ENCODE measurements at regions not wholly inside any gene's neighbourhood (a gene's known extent, or its start where the extent isn't known, plus 50 kb on each side); places are given as distances from the start of the nearest gene placed in this dataset.

- H3K27ac ChIP-seq (ENCODE audit: low read depth, low read length): no peak overlapping the region
- TF ChIP-seq CTCF (IDR thresholded peaks at IDR 0.05; ENCODE audit: insufficient read depth, low read length, poor library complexity, severe bottlenecking) (no peak), EZH2phosphoT487 (conservative IDR thresholded peaks at IDR 0.05; ENCODE audit: low read length) (no peak)
- H3K9ac ChIP-seq (ENCODE audit: low read length): no peak overlapping the region
- no peaks in the 10 kb centered on the region for H3K9me3 ChIP-seq (ENCODE audit: insufficient read depth, low read length)
- no peak overlapping the region for H3K4me2 ChIP-seq (ENCODE audit: low read depth, low read length, poor library complexity, severe bottlenecking)
- H2AFZ ChIP-seq (ENCODE audit: low read depth, low read length, severe bottlenecking): no peak overlapping the region
- no peaks in the 10 kb centered on the region for H3K27me3 ChIP-seq (ENCODE audit: low read length)
- H3K36me3 ChIP-seq (ENCODE audit: low read length): no peaks in the 10 kb centered on the region
- no peaks in the 10 kb centered on the region for H3F3A ChIP-seq (ENCODE audit: insufficient read depth)
- no peak overlapping the region for H3K4me3 ChIP-seq (ENCODE audit: insufficient read depth, low read length, poor library complexity, severe bottlenecking)
- H3K9me2 ChIP-seq (replicated peaks; ENCODE audit: insufficient read depth, low read length): no peaks in the 10 kb centered on the region
- H4K20me1 ChIP-seq (ENCODE audit: low read depth, low read length): no peaks in the 10 kb centered on the region
- H3K79me2 ChIP-seq (ENCODE audit: insufficient read depth, low read length): no peaks in the 10 kb centered on the region
Measured at GRCh38 chr1:238233966-238234365, 343.2 kb upstream of the ZP4 start.

- H4K20me1 ChIP-seq (ENCODE audit: low read depth, low read length): no peaks in the 10 kb centered on the region
- H3K27me3 ChIP-seq (ENCODE audit: low read length): no peaks in the 10 kb centered on the region
- no peaks in the 10 kb centered on the region for H3F3A ChIP-seq (ENCODE audit: insufficient read depth)
- no peaks in the 10 kb centered on the region for H3K9me3 ChIP-seq (ENCODE audit: insufficient read depth, low read length)
- no peak for TF ChIP-seq EZH2phosphoT487 (conservative IDR thresholded peaks at IDR 0.05; ENCODE audit: low read length)
- no peak for TF ChIP-seq CTCF (IDR thresholded peaks at IDR 0.05; ENCODE audit: insufficient read depth, low read length, poor library complexity, severe bottlenecking)
- no peak overlapping the region for H3K4me3 ChIP-seq (ENCODE audit: insufficient read depth, low read length, poor library complexity, severe bottlenecking)
- no peak overlapping the region for H3K9ac ChIP-seq (ENCODE audit: low read length)
- no peak overlapping the region for H3K4me2 ChIP-seq (ENCODE audit: low read depth, low read length, poor library complexity, severe bottlenecking)
- no peaks in the 10 kb centered on the region for H3K79me2 ChIP-seq (ENCODE audit: insufficient read depth, low read length)
- H3K36me3 ChIP-seq (ENCODE audit: low read length): no peaks in the 10 kb centered on the region
- no peak overlapping the region for H2AFZ ChIP-seq (ENCODE audit: low read depth, low read length, severe bottlenecking)
- H3K9me2 ChIP-seq (replicated peaks; ENCODE audit: insufficient read depth, low read length): no peaks in the 10 kb centered on the region
- H3K27ac ChIP-seq (ENCODE audit: low read depth, low read length): no peak overlapping the region
Measured at GRCh38 chr1:238232084-238232710, 341.5 kb upstream of the ZP4 start.

GRCh38 chr1:238226810-238227209 lies 336.1 kb upstream of the ZP4 start:
- H3K36me3 ChIP-seq (ENCODE audit: low read length): no peaks in the 10 kb centered on the region

More at GRCh38 chr1:238226810-238227209, 336.1 kb upstream of the ZP4 start:
- no peak overlapping the region for H3K9ac ChIP-seq (ENCODE audit: low read length)
- H3K9me2 ChIP-seq (replicated peaks; ENCODE audit: insufficient read depth, low read length): no peaks in the 10 kb centered on the region
- H3K79me2 ChIP-seq (ENCODE audit: insufficient read depth, low read length): no peaks in the 10 kb centered on the region
- no peaks in the 10 kb centered on the region for H3K9me3 ChIP-seq (ENCODE audit: insufficient read depth, low read length)
- H3K4me3 ChIP-seq (ENCODE audit: insufficient read depth, low read length, poor library complexity, severe bottlenecking): no peak overlapping the region
- H3K27ac ChIP-seq (ENCODE audit: low read depth, low read length): no peak overlapping the region
- H2AFZ ChIP-seq (ENCODE audit: low read depth, low read length, severe bottlenecking): no peak overlapping the region
- H3K4me2 ChIP-seq (ENCODE audit: low read depth, low read length, poor library complexity, severe bottlenecking): no peak overlapping the region
- no peaks in the 10 kb centered on the region for H4K20me1 ChIP-seq (ENCODE audit: low read depth, low read length)
- TF ChIP-seq CTCF (IDR thresholded peaks at IDR 0.05; ENCODE audit: insufficient read depth, low read length, poor library complexity, severe bottlenecking) (no peak), EZH2phosphoT487 (conservative IDR thresholded peaks at IDR 0.05; ENCODE audit: low read length) (no peak)
- no peaks in the 10 kb centered on the region for H3K27me3 ChIP-seq (ENCODE audit: low read length)
- no peaks in the 10 kb centered on the region for H3F3A ChIP-seq (ENCODE audit: insufficient read depth)
